HEK293T (cell line): ENCODE measurements at regions not wholly inside any gene's neighbourhood (a gene's known extent, or its start where the extent isn't known, plus 50 kb on each side); places are given as distances from the start of the nearest gene placed in this dataset.

ENCODE experiments used
- CTCF ChIA-PET: fragments of 350-600 bp; formaldehyde crosslinking; extraction: SDS; loops from one replicate; lab custom pipeline; 2021; ENCODE audit warnings: antibody characterized with exemption, inconsistent platforms; lab: Yijun Ruan, JAX
- POLR2A ChIA-PET: fragments of 350-600 bp; formaldehyde crosslinking; extraction: SDS; loops from one replicate; lab custom pipeline; 2020; ENCODE audit warnings: antibody characterized with exemption, inconsistent platforms; lab: Yijun Ruan, JAX
- DNase-seq: peaks from one replicate; pipeline ENCODE4 v3.0.0; 2012; ENCODE audit warnings: mixed read lengths; ENCODE audit errors: extremely low spot score
- ARNT ChIP-seq: fragments of 450-650 bp; IDR thresholded peaks from 2 replicates; pipeline ENCODE4 v1.6.1; 2017; ENCODE audit warnings: mild to moderate bottlenecking
- BHLHE40 ChIP-seq: fragments of 450-650 bp; IDR thresholded peaks from 2 replicates; pipeline ENCODE4 v1.6.1; 2016; ENCODE audit warnings: mild to moderate bottlenecking, moderate library complexity, borderline replicate concordance
- CTBP1 ChIP-seq: fragments of 450-650 bp; IDR thresholded peaks from 2 replicates; pipeline ENCODE4 v1.6.1; 2016; ENCODE audit warnings: borderline replicate concordance
- ELF4 ChIP-seq: fragments of 450-650 bp; IDR thresholded peaks from 2 replicates; pipeline ENCODE4 v1.6.1; 2017; ENCODE audit warnings: antibody characterized with exemption
- FOXA1 ChIP-seq: fragments of 450-650 bp; IDR thresholded peaks from 2 replicates; pipeline ENCODE4 v1.6.1; 2016; ENCODE audit warnings: mild to moderate bottlenecking
- FOXK2 ChIP-seq: fragments of 450-650 bp; IDR thresholded peaks from 2 replicates; pipeline ENCODE4 v1.6.1; 2016; ENCODE audit warnings: mild to moderate bottlenecking
- FOXM1 ChIP-seq: fragments of 450-650 bp; IDR thresholded peaks from 2 replicates; pipeline ENCODE4 v1.6.1; 2017; ENCODE audit warnings: mild to moderate bottlenecking, borderline replicate concordance
- HDGF ChIP-seq: fragments of 450-650 bp; IDR thresholded peaks from 2 replicates; pipeline ENCODE4 v1.6.1; 2017; ENCODE audit warnings: antibody characterized with exemption, borderline replicate concordance
- L3MBTL2 ChIP-seq: fragments of 450-650 bp; conservative IDR thresholded peaks from 2 replicates; pipeline ENCODE4 v1.6.1; 2016; ENCODE audit warnings: mild to moderate bottlenecking
- LEF1 ChIP-seq: fragments of 450-650 bp; IDR thresholded peaks from 2 replicates; pipeline ENCODE4 v1.6.1; 2017; ENCODE audit warnings: mild to moderate bottlenecking, borderline replicate concordance
- NFRKB ChIP-seq: fragments of 450-650 bp; IDR thresholded peaks from 2 replicates; pipeline ENCODE4 v1.6.1; 2016; ENCODE audit warnings: mild to moderate bottlenecking, moderate library complexity
- SP1 ChIP-seq: fragments of 450-650 bp; IDR thresholded peaks from 2 replicates; pipeline ENCODE4 v1.6.1; 2017
- SUZ12 ChIP-seq: fragments of 450-650 bp; IDR thresholded peaks from 2 replicates; pipeline ENCODE4 v1.6.1; 2016; ENCODE audit warnings: mild to moderate bottlenecking
- TARDBP ChIP-seq: fragments of 450-650 bp; IDR thresholded peaks from 2 replicates; pipeline ENCODE4 v1.6.1; 2016
- ZNF384 ChIP-seq: fragments of 450-650 bp; IDR thresholded peaks from 2 replicates; pipeline ENCODE4 v1.6.1; 2016
- TF ChIP-seq, protein P1 (sequence below): fragments of 450-650 bp; IDR thresholded peaks from 2 replicates; pipeline ENCODE4 v1.6.1; 2016

- no peak for DNase-seq
- TF ChIP-seq FOXM1 (no peak), LEF1 (no peak), NFRKB (no peak), ARNT (no peak), BHLHE40 (no peak), TARDBP (no peak), ZNF384 (no peak), SUZ12 (no peak), FOXK2 (no peak), HDGF (no peak), ELF4 (no peak), FOXA1 (no peak), L3MBTL2 (no peak)
- TF ChIP-seq, protein P1, sequence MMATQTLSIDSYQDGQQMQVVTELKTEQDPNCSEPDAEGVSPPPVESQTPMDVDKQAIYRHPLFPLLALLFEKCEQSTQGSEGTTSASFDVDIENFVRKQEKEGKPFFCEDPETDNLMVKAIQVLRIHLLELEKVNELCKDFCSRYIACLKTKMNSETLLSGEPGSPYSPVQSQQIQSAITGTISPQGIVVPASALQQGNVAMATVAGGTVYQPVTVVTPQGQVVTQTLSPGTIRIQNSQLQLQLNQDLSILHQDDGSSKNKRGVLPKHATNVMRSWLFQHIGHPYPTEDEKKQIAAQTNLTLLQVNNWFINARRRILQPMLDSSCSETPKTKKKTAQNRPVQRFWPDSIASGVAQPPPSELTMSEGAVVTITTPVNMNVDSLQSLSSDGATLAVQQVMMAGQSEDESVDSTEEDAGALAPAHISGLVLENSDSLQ = no peak
- ChIA-PET CTCF (no interaction called here), POLR2A (no interaction called here)
Measured at GRCh38 chr22:49432211-49432896, 395.3 kb downstream of the BRD1 start.

DNA sequence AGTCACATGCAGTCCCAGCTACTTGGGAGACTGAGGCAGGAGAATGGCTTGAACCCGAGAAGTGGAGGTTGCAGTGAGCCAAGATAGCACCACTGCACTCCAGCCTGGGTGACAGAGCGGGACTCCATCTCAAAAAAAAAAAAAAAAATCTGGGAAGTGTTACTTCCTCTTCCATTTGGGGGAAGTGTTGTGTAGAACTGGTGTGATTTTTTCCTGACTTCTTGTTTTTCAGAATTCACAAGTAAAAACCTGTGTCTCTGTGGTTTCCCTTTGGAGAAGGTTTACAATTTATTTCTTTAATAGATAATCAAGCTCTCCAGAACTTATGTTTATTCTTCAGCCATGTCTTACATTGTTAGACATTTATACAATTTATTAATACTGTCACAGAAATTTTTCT lies 396.1 kb downstream of the BRD1 start:
- POLR2A ChIA-PET = no interaction called here
- CTCF ChIA-PET = no interaction called here
- no peak for DNase-seq
- TF ChIP-seq CTBP1 = no peak
- TF ChIP-seq FOXA1 = no peak
- TF ChIP-seq, protein P1 = no peak
- TF ChIP-seq HDGF = no peak
- TF ChIP-seq ARNT = no peak
- TF ChIP-seq SUZ12 = no peak
- TF ChIP-seq L3MBTL2 = no peak
- TF ChIP-seq ELF4 = no peak
- TF ChIP-seq ZNF384 = no peak
- TF ChIP-seq TARDBP = no peak
- no peak for TF ChIP-seq SP1
- TF ChIP-seq FOXK2 = no peak
- no peak for TF ChIP-seq LEF1
- no peak for TF ChIP-seq NFRKB

GRCh38 chr22:49429066-49429465 lies 398.6 kb downstream of the BRD1 start:
- TF ChIP-seq L3MBTL2 (peak; percentile 38; the same call in 1 of the 2 replicates), BHLHE40 (no peak)
- POLR2A ChIA-PET = no interaction called here
- CTCF ChIA-PET = no interaction called here
- no peak for DNase-seq

DNA sequence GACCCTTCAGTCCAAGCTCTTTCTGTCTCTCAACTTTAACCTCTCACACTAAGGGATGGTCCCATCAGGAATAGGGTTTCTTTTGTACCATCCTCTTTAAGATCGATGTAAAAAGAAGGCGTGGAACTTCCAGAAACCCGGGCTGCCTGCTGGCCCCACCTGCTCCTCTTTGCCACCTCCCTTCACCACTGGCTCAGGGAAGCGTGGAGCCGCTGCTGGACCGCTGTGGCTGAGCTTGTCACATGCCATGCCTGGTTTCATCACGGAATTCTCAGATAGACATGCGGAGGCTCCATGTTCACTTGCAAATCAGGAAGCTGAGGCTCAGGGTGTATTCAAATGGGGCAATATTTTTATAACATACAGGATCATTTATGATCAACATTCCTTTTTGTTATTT lies 399.7 kb downstream of the BRD1 start:
- CTCF ChIA-PET = no interaction called here
- TF ChIP-seq SUZ12 (no peak), LEF1 (no peak), ELF4 (no peak), SP1 (no peak), FOXA1 (no peak), L3MBTL2 (no peak), ARNT (no peak), ZNF384 (no peak), CTBP1 (no peak), HDGF (no peak), BHLHE40 (no peak)
- TF ChIP-seq, protein P1 = no peak
- POLR2A ChIA-PET = no interaction called here
- no peak for DNase-seq

GRCh38 chr22:49427341-49427740 lies 400.3 kb downstream of the BRD1 start:
- ChIA-PET CTCF (no interaction called here), POLR2A (no interaction called here)
- no peak for TF ChIP-seq L3MBTL2
- DNase-seq = no peak

- no peak for TF ChIP-seq LEF1
- no peak for TF ChIP-seq FOXM1
- no peak for TF ChIP-seq CTBP1
- no peak for TF ChIP-seq TARDBP
- no peak for TF ChIP-seq ZNF384
- TF ChIP-seq BHLHE40 = no peak
- TF ChIP-seq FOXA1 = no peak
- TF ChIP-seq HDGF = no peak
- CTCF ChIA-PET = no interaction called here
- POLR2A ChIA-PET = no interaction called here
- no peak for DNase-seq
Measured at GRCh38 chr22:49426618-49427266, 400.9 kb downstream of the BRD1 start.

- CTCF ChIA-PET = no interaction called here
- DNase-seq = no peak
Measured at GRCh38 chr22:49426098-49426497, 401.6 kb downstream of the BRD1 start.

More at GRCh38 chr22:49426098-49426497, 401.6 kb downstream of the BRD1 start:
- TF ChIP-seq FOXA1 = no peak
- no peak for TF ChIP-seq TARDBP
- no peak for TF ChIP-seq LEF1
- TF ChIP-seq SUZ12 = no peak
- TF ChIP-seq FOXM1 = no peak
- no peak for TF ChIP-seq ZNF384
- no peak for TF ChIP-seq NFRKB
- no peak for TF ChIP-seq ELF4
- no peak for TF ChIP-seq SP1
- TF ChIP-seq HDGF = no peak
- TF ChIP-seq, protein P1 = no peak
- TF ChIP-seq ARNT = no peak
- TF ChIP-seq L3MBTL2 = no peak
- TF ChIP-seq FOXK2 = no peak
- POLR2A ChIA-PET = no interaction called here
